Prostate gland (tissue), 2 donors: ENCODE measurements at regions not wholly inside any gene's neighbourhood (a gene's known extent, or its start where the extent isn't known, plus 50 kb on each side); places are given as distances from the start of the nearest gene placed in this dataset.

Experiments used
- POLR2A ChIP-seq: fragments of 450-650 bp; IDR thresholded peaks from one replicate; pipeline ENCODE4 v1.6.1; 2016; ENCODE audit warnings: antibody characterized with exemption, mild to moderate bottlenecking
- POLR2AphosphoS5 ChIP-seq: sonication (generic); formaldehyde crosslinking; IDR thresholded peaks from one replicate; pipeline ENCODE4 v1.6.1; 2017; ENCODE audit warnings: antibody characterized with exemption
- TF ChIP-seq, protein P1 (sequence below), 4 experiments: fragments of 200-600 bp in 2 of 4; fragments of 450-650 bp in 2 of 4; sonication (generic) in 2 of 4; IDR thresholded peaks; 1 replicate in 3 of 4; 2 replicates in 1 of 4; pipeline ENCODE4 v1.5.1; 2016 to 2019; ENCODE audit warnings: antibody characterized with exemption in 4 of 4, mild to moderate bottlenecking in 2 of 4, moderate library complexity in 2 of 4

DNA sequence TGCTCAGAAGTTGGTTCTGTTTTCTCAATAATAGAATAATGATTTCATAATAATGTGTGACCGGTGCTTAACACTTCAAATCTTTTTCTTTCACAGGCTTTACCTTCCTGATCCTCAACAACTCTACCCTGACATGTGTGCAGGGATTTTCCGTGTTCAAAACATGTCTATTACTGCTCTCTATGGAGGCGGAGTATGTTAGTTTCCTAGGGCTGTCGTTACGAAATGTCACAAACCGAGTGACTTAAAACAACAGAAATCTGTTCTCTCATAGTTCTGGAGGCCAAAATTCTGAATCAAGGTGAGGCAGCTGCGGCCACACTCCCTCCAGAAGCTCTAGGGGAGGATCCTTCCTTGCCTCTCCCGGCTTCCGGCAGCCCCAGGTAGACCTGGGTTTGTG lies 186.2 kb upstream of the VASH1 start:
- TF ChIP-seq, protein P1, sequence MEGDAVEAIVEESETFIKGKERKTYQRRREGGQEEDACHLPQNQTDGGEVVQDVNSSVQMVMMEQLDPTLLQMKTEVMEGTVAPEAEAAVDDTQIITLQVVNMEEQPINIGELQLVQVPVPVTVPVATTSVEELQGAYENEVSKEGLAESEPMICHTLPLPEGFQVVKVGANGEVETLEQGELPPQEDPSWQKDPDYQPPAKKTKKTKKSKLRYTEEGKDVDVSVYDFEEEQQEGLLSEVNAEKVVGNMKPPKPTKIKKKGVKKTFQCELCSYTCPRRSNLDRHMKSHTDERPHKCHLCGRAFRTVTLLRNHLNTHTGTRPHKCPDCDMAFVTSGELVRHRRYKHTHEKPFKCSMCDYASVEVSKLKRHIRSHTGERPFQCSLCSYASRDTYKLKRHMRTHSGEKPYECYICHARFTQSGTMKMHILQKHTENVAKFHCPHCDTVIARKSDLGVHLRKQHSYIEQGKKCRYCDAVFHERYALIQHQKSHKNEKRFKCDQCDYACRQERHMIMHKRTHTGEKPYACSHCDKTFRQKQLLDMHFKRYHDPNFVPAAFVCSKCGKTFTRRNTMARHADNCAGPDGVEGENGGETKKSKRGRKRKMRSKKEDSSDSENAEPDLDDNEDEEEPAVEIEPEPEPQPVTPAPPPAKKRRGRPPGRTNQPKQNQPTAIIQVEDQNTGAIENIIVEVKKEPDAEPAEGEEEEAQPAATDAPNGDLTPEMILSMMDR (IDR thresholded peaks at IDR 0.05) = no peak
- TF ChIP-seq POLR2A = no peak
- TF ChIP-seq POLR2AphosphoS5 = no peak
